Heart left ventricle (tissue), 16 donors: ENCODE measurements at regions not wholly inside any gene's neighbourhood (a gene's known extent, or its start where the extent isn't known, plus 50 kb on each side); places are given as distances from the start of the nearest gene placed in this dataset.

Experiments used
- ATAC-seq, 4 donors: fragments of 200-7000 bp; cut with Tn5 transposase; one replicate each; pipeline ENCODE4 v1.9.1; 2020 to 2022; ENCODE audit warnings: moderate library complexity in 4 of 4, mild to moderate bottlenecking in 3 of 4, moderate number of reproducible peaks in 1 of 4
- DNase-seq, 5 donors: peaks; one replicate each; pipeline ENCODE4 v3.0.0-alpha.2; 2020
- H3K27ac ChIP-seq, 12 donors: fragments of 200-600 bp; sonication (generic) in 4 of 12; one replicate each; pipeline versions ENCODE4 v1.5.0 to v1.8.0; 2016 to 2022; ENCODE audit warnings: mild to moderate bottlenecking in 2 of 12
- H3K27me3 ChIP-seq, 9 donors: fragments of 200-600 bp; sonication (generic) in 2 of 9; one replicate each; pipeline versions ENCODE4 v1.5.1 to v1.8.0; 2016 to 2022; ENCODE audit warnings: mild to moderate bottlenecking in 3 of 9
- H3K36me3 ChIP-seq, 9 donors: fragments of 200-600 bp; sonication (generic) in 2 of 9; one replicate each; pipeline versions ENCODE4 v1.5.0 to v1.8.0; 2018 to 2022; ENCODE audit warnings: mild to moderate bottlenecking in 2 of 9
- H3K4me1 ChIP-seq, 12 donors: fragments of 200-600 bp; sonication (generic) in 4 of 12; one replicate each; pipeline versions ENCODE4 v1.5.0 to v1.8.0; 2016 to 2022; ENCODE audit warnings: mild to moderate bottlenecking in 3 of 12
- H3K4me3 ChIP-seq, 12 donors: fragments of 200-600 bp; sonication (generic) in 4 of 12; one replicate each; pipeline versions ENCODE4 v1.5.0 to v1.8.0; 2017 to 2022; ENCODE audit warnings: mild to moderate bottlenecking in 9 of 12, moderate library complexity in 4 of 12
- H3K9me3 ChIP-seq, 12 donors: fragments of 200-600 bp; sonication (generic) in 4 of 12; one replicate each; pipeline versions ENCODE4 v1.5.0 to v1.8.0; 2016 to 2022; ENCODE audit warnings: mild to moderate bottlenecking in 1 of 12
- CTCF ChIP-seq, 12 donors: fragments of 200-600 bp; sonication (generic) in 4 of 12; IDR thresholded peaks; one replicate each; pipeline versions ENCODE4 v1.5.0 to v1.8.0; 2018 to 2022; ENCODE audit warnings: antibody characterized with exemption in 12 of 12, mild to moderate bottlenecking in 5 of 12
- POLR2A ChIP-seq, 2 donors: fragments of 450-650 bp; IDR thresholded peaks; one replicate each; pipeline ENCODE4 v1.6.1; 2017; ENCODE audit warnings: antibody characterized with exemption in 2 of 2, mild to moderate bottlenecking in 2 of 2, moderate library complexity in 2 of 2
- WGBS, 4 donors: extraction: QIAGEN DNeasy Blood & Tissue Kit in 2 of 4; methylation state at CpG; one replicate each; pipeline versions ENCODE4 v1.1.5 to v1.1.7; 2013 to 2018; 5-methylcytosine and 5-hydroxymethylcytosine counted together
- intact Hi-C, 10 donors: fragments of 100-400 bp; cut with DNase I; formaldehyde crosslinking; loops; one replicate each; pipeline versions ENCODE4 v1.11.1 to v1.14.2; 2022
- donor health status: ischemic (EF 13 %, LVEDD 7.1; RV severe dilation, severe dysfunction).
- donor health status: healthy with polysubstance abuse.
- donor health status: DM: no; HTN: yes; CAD: no.
- donor health status: DM: no; HTN: no; CAD: no.
- donor health status: ischemic (EF 25% LVEDD 6.9; RV normal size, moderate dysfunction).
- donor health status: ischemic (EF 25% LVEDD 5.7; RV mildly dilated, moderate dysfunction).
- donor health status: healthy.
- donor health status: DM: yes; HTN: yes; CAD: no.
- donor health status: ischemic (EF 35%, LVEDD 5.7; RV mildly dilated, moderate dysfunction).
- donor health status: nonischemic (EF 11% LVEDD 7.7; RV severe dilation, severe dysfunction).
- donor health status: DM: yes; HTN: yes; CAD: no.
- donor health status: PGD.
- donor health status: ischemic (EF 29% LVEDD 5.4; RV normal size, mild dysfunction).
- donor health status: nonischemic (EF 23%, LVEDD 6.1; RV moderate dilation, normal function).

- 79 to 89% (median 80%) methylated on average over 2 of the region's 2 CpGs for WGBS, 4 donors
- Histone ChIP-seq H3K4me1 (no peaks in the 10 kb centered on the region), H3K27me3 (no peaks in the 10 kb centered on the region), H3K36me3 (no peaks in the 10 kb centered on the region), H3K9me3 (peaks cover 0 to 7% (median 0%) of the 10 kb centered on the region in 12 donors), H3K4me3 (no peak overlapping the region), H3K27ac (no peak overlapping the region)
- TF ChIP-seq CTCF (IDR thresholded peaks at IDR 0.05) (no peak), POLR2A (IDR thresholded peaks at IDR 0.05) (no peak)
- DNase-seq (no peak), ATAC-seq (no peak)
- intact Hi-C loops, result no loop called here
Measured at GRCh38 chr5:87717761-87718160, 305.0 kb upstream of the CCNH start.

- Histone ChIP-seq H3K36me3 (no peaks in the 10 kb centered on the region), H3K4me3 (no peak overlapping the region), H3K9me3 (peaks cover 0 to 11% (median 0%) of the 10 kb centered on the region in 12 donors), H3K27me3 (no peaks in the 10 kb centered on the region), H3K27ac (no peak overlapping the region), H3K4me1 (no peaks in the 10 kb centered on the region)
- TF ChIP-seq POLR2A (IDR thresholded peaks at IDR 0.05) (no peak), CTCF (IDR thresholded peaks at IDR 0.05) (no peak)
- 71 to 87% (median 84%) methylated on average over 1 of the region's 1 CpG for WGBS, 4 donors
- no peak for DNase-seq
- intact Hi-C loops, result no loop called here
- ATAC-seq, result no peak
Measured at GRCh38 chr5:87705876-87706275, 293.1 kb upstream of the CCNH start.

- Histone ChIP-seq H3K4me3 (no peak overlapping the region), H3K27ac (no peak overlapping the region), H3K36me3 (no peaks in the 10 kb centered on the region), H3K9me3 (peaks cover 0 to 24% (median 13%) of the 10 kb centered on the region in 12 donors), H3K4me1 (no peaks in the 10 kb centered on the region), H3K27me3 (no peaks in the 10 kb centered on the region)
- intact Hi-C loops, result no loop called here
- DNase-seq, result no peak
- WGBS, 4 donors, result 71 to 76% (median 73%) methylated on average over 1 of the region's 1 CpG
- TF ChIP-seq CTCF (IDR thresholded peaks at IDR 0.05) (no peak), POLR2A (IDR thresholded peaks at IDR 0.05) (no peak)
- no peak for ATAC-seq
Measured at GRCh38 chr5:87686975-87687374, 274.2 kb upstream of the CCNH start.

GRCh38 chr5:87686018-87686417 is 273.3 kb upstream of the CCNH start:
- intact Hi-C loops, result no loop called here
- ATAC-seq (no peak), DNase-seq (no peak)
- H3K27ac ChIP-seq, result no peak overlapping the region
- TF ChIP-seq POLR2A (IDR thresholded peaks at IDR 0.05) (no peak), CTCF (IDR thresholded peaks at IDR 0.05) (no peak)
- no peak overlapping the region for H3K4me3 ChIP-seq
- H3K36me3 ChIP-seq, result no peaks in the 10 kb centered on the region
- peaks cover 0 to 24% (median 11%) of the 10 kb centered on the region in 12 donors for H3K9me3 ChIP-seq
- no peaks in the 10 kb centered on the region for H3K4me1 ChIP-seq
- no peaks in the 10 kb centered on the region for H3K27me3 ChIP-seq
